H1 (cell line): ENCODE measurements at regions not wholly inside any gene's neighbourhood (a gene's known extent, or its start where the extent isn't known, plus 50 kb on each side); places are given as distances from the start of the nearest gene placed in this dataset.

Experiments
- CTBP2 ChIP-seq: IDR thresholded peaks from 2 replicates; pipeline ENCODE4 v1.7.0; 2011; ENCODE audit warnings: borderline replicate concordance, mild to moderate bottlenecking, moderate library complexity, mixed read lengths, low read length; ENCODE audit not compliant: insufficient read depth, insufficient read length

GRCh38 chr5:174945853-174946252 lies 221.5 kb downstream of the MSX2 start (continued):
- no peak for TF ChIP-seq CTBP2
- TF ChIP-seq, all 59 proteins: peak for 0
